ENCODE measurements at regions not wholly inside any gene's neighbourhood (a gene's known extent, or its start where the extent isn't known, plus 50 kb on each side); places are given as distances from the start of the nearest gene placed in this dataset.

GRCh38 chr4:176539785-176540175, 220.0 kb downstream of the SPCS3 start:
- TF ChIP-seq CTCF (IDR thresholded peaks at IDR 0.05) = no peak

DNA sequence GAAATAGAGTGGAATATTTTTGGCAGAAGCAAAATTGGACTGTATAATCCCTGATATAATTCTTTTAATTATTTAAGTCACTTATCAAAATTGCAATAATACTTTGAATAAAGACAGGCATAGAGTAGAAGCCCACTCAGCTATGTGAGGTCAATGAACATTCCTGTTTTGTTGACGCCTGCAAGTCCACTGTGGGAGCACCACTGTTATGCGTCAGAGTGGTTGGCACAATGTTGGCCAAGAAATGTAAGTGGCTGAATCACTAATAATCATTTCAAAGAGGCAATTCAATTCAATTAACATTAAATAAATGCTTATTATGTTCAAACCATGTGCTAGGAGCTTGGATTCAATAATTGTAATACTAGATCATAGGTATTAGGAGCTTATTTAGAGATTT, 221.0 kb downstream of the SPCS3 start:
- no peak for TF ChIP-seq CTCF (IDR thresholded peaks at IDR 0.05)

DNA sequence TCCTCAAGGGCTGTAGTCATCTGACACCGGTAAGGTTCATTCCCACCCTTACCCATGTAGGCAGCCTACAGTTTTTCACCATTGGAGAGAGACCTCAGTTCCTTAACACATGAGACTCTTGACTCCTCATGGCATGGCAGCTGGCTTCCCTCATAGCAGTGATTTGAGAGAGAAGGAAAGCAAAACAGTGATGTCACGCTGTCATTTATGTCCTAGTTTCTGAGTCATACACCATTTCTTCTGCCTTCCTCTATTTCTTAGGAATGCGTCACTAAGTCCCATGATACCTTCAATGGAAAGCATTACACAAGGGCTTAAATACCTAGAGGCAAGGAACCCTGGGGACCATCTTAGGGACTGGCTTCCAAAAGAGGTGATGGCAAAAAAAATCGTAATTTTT, 226.1 kb downstream of the SPCS3 start:
- no peak for TF ChIP-seq CTCF (IDR thresholded peaks at IDR 0.05)

DNA sequence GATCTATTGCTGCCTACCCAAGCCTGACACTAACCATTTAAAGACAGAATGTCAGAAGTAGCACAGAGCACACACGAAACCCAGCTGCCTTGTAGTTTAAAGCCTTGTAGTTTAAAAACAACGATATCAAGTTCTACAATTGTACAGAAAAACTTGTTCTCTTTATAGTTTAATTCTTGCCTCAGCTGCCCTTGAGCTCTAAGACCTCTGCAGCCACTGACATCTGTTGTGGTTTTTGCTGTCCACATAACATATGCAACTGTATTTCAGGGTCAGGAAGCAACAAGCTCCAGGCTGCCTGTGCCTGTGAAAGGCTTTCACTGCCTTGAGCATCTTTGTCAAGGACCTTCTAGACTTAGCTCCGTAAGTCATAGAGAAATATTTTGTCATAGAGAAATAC, 227.2 kb downstream of the SPCS3 start:
- TF ChIP-seq CTCF (IDR thresholded peaks at IDR 0.05) = no peak

DNA sequence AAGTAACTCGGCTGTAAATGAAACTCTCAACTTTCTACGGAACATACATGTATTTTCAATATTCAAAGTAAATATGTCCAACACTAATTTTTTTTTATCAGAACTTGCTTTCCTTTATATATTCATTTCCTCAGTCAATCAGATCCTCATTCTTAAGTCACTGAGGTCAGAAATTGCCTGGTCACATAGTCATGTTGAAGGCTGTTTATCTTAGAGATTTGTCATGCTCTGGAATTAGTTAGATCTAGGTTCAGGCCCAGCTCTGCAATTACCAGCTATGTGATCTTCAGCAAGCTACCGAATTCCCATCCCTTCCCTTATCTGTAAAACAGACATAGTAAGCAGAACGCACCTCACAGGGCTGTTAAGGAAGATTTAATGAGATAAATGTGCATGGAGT, 228.8 kb downstream of the SPCS3 start:
- TF ChIP-seq CTCF (IDR thresholded peaks at IDR 0.05) = no peak

DNA sequence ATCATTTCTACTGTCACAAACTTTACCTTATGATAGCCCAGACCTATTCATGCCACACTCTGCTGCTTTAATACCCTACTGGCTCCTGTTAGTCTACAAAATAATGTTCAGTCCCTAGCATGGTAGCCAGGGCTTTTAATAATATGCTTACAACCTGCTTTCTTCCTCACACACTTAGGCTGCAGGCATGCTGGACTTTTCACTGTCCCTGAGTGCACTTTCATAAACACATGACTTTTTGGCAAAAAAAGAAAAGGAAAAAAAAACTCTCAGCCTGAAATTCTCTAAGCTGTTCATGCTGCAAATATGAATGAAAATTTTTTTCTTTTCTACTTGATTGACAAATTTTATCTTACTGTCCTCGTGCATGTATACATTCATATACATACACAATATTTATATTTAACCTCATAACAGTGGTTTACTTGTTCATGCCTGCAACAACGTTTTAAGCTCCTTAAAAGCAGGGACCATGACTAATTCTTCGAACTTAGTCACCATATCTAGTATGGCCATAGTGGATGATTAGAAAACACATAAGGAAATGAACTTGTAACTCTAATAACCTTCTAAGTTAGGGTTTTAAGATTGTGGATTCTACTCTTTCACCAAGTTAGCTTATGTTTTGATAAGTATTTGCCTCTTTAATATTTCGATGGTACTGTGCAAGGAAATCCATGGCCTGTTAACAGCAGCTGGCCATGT, 229.5 kb downstream of the SPCS3 start:
- TF ChIP-seq CTCF (IDR thresholded peaks at IDR 0.05) = no peak

DNA sequence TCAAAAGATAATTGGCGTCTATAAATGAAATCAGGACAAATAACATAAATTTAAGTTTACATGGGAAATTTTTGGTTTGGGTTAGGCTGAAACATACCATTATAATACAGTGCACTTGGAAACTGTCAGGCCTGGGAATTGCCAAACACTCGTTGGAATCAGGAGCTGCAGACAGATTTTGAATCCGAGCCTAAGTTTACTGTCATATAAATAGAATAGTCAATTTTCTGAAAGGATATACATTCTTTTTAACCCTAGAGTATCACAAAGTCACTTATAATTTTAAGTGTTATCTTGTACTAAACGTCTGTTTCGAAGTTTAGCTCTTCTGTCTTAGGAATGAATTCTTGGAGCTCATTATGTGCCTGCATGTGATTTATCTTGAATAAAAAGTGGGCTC, 234.1 kb downstream of the VEGFC start:
- TF ChIP-seq CTCF (IDR thresholded peaks at IDR 0.05) = no peak

GRCh38 chr4:176561368-176561767, 231.4 kb downstream of the VEGFC start:
- no peak for TF ChIP-seq CTCF (IDR thresholded peaks at IDR 0.05)
